ENCODE measurements at regions not wholly inside any gene's neighbourhood (a gene's known extent, or its start where the extent isn't known, plus 50 kb on each side); places are given as distances from the start of the nearest gene placed in this dataset.
A peak's percentile ranks its signal among the peaks of the same experiment; 100 is the strongest.

GRCh38 chr11:134469627-134470026, 57.6 kb upstream of the B3GAT1 start:
- Histone ChIP-seq H3K14ac (ENCODE audit: insufficient read length) (no peak overlapping the region), H3K23me2 (ENCODE audit: low read depth, low read length) (no peaks in the 10 kb centered on the region), H4K20me1 (replicated peaks in 1 of 2; ENCODE audit: control insufficient read depth in 1 of 2, insufficient read depth in 2 of 2, low read length in 2 of 2) (no peaks in the 10 kb centered on the region), H2BK5ac (ENCODE audit: low read depth, low read length) (no peak overlapping the region), H3K9ac (replicated peaks in 1 of 4; ENCODE audit: extremely low read depth in 1 of 4, low read depth in 3 of 4, low read length in 3 of 4) (no peak overlapping the region), H3K23ac (ENCODE audit: insufficient read length) (no peak overlapping the region), H3K4me1 (replicated peaks in 1 of 4; ENCODE audit: control insufficient read depth in 3 of 4, insufficient read depth in 4 of 4, low read length in 3 of 4) (peaks cover 0 to 2% (median 0%) of the 10 kb centered on the region in 4 experiments; a peak in 1 of 7 replicates), H2BK15ac (ENCODE audit: low read length) (no peak overlapping the region), H3K27me3 (replicated peaks in 1 of 4; ENCODE audit: control insufficient read depth in 3 of 4, extremely low read depth in 1 of 4, insufficient read depth in 3 of 4, low read length in 3 of 4) (peaks cover 0 to 10% (median 4%) of the 10 kb centered on the region in 4 experiments; a peak in 4 of 7 replicates), H2BK20ac (ENCODE audit: low read length) (no peak overlapping the region), H2AFZ (ENCODE audit: low read length) (no peak overlapping the region), H4K5ac (ENCODE audit: insufficient read length, low read depth, low read length) (no peak overlapping the region), H3K4me3 (ENCODE audit: extremely low read depth in 1 of 4, insufficient read depth in 2 of 4, low read depth in 3 of 4, low read length in 4 of 4) (no peak overlapping the region), H3K56ac (replicated peaks; ENCODE audit: insufficient read length, low read depth, low read length) (no peak overlapping the region), H2AK5ac (ENCODE audit: low read depth, low read length) (no peak overlapping the region), H3K79me1 (ENCODE audit: low read depth, low read length) (no peaks in the 10 kb centered on the region), H3K79me2 (ENCODE audit: control insufficient read depth in 1 of 2, insufficient read depth in 2 of 2, low read length in 2 of 2) (no peaks in the 10 kb centered on the region), H3K36me3 (ENCODE audit: control insufficient read depth in 2 of 4, insufficient read depth in 4 of 4, low read length in 3 of 4) (no peaks in the 10 kb centered on the region), H3K18ac (ENCODE audit: extremely low read depth, low read length) (no peak overlapping the region), H2BK120ac (replicated peaks; ENCODE audit: low read depth, low read length) (no peak overlapping the region), H4K91ac (replicated peaks; ENCODE audit: insufficient read length, low read length) (no peak overlapping the region), H4K8ac (ENCODE audit: extremely low read depth, insufficient read depth, low read length) (no peak overlapping the region), H2BK12ac (ENCODE audit: low read depth, low read length) (no peak overlapping the region), H3K9me3 (ENCODE audit: insufficient read depth in 2 of 2, low read depth in 1 of 2, low read length in 1 of 2) (no peaks in the 10 kb centered on the region), H3K4me2 (ENCODE audit: insufficient read depth in 1 of 2, low read depth in 2 of 2, low read length in 2 of 2) (no peak overlapping the region), H3K4ac (replicated peaks; ENCODE audit: insufficient read length, low read depth, low read length) (no peak overlapping the region), H3K27ac (ENCODE audit: low read depth, low read length) (no peak overlapping the region)
- peak; percentile 60; the same call in 1 of the 2 replicates for TF ChIP-seq MAX (IDR thresholded peaks at IDR 0.05)
- peak; percentile 53 for TF ChIP-seq ATF3 (IDR thresholded peaks at IDR 0.05; ENCODE audit: insufficient read depth, low read depth, low read length)
- TF ChIP-seq MAFK (IDR thresholded peaks at IDR 0.05; ENCODE audit: low read depth, low read length) = no peak
- no peak for TF ChIP-seq ZNF274 (IDR thresholded peaks at IDR 0.05; ENCODE audit: borderline replicate concordance, extremely low read depth, low read length)
- no peak for TF ChIP-seq CBX5 (IDR thresholded peaks at IDR 0.05; ENCODE audit: low read depth, low read length)
- peak; percentile 98 for TF ChIP-seq E2F6 (IDR thresholded peaks at IDR 0.05)
- peak; percentile 72 for TF ChIP-seq SIX5 (IDR thresholded peaks at IDR 0.05; ENCODE audit: low read depth, low read length)
- TF ChIP-seq SIRT6 (IDR thresholded peaks at IDR 0.05; ENCODE audit: low read length) = no peak
- no peak for TF ChIP-seq SAP30 (IDR thresholded peaks at IDR 0.05; ENCODE audit: insufficient read depth, insufficient replicate concordance, low read length)
- peak; percentile 85 for TF ChIP-seq USF2 (IDR thresholded peaks at IDR 0.05; ENCODE audit: low read length)
- FAIRE-seq (no peak), DNase-seq (ENCODE audit: low read depth in 1 of 2, low spot score in 2 of 2) (no peak)
- CTCF ChIA-PET (ENCODE audit: partially characterized antibody) = interaction anchor here (0.8 kb wide), 1 partner anchor 110 kb away, joined by 3 read pairs; no protein-coding TSS in a partner anchor
- whole genome bisulfite sequencing, 2 experiments (ENCODE audit: extremely low coverage in 1 of 2, insufficient coverage in 1 of 2, insufficient read length in 1 of 2, insufficient replicate concordance in 2 of 2, low coverage in 1 of 2, low lambda C conversion rate in 2 of 2, missing lambda C conversion rate in 1 of 2) = 89% methylated on average over 3 of the region's 3 CpGs; no CpG with 5 or more reads in 1 of the 2 experiments
- POLR2A ChIA-PET (ENCODE audit: partially characterized antibody) = no interaction called here
